K562 (cell line): ENCODE measurements at regions not wholly inside any gene's neighbourhood (a gene's known extent, or its start where the extent isn't known, plus 50 kb on each side); places are given as distances from the start of the nearest gene placed in this dataset.

Source experiments
- ATAC-seq: fragments of 200-7000 bp; cut with Tn5 transposase; 3 replicates; pipeline ENCODE4 v1.9.1; 2020; ENCODE audit warnings: moderate library complexity
- BruUV-seq: library from RNA; stranded (reverse); fragments of 400-500 nt; replicated peaks from 2 replicates; lab custom pipeline; 2021; lab: Mats Ljungman, UMichigan
- CTCF ChIA-PET: fragments of 300-600 bp; formaldehyde crosslinking; extraction: SDS; loops from one replicate; lab custom pipeline; 2021; ENCODE audit warnings: low intra/inter-chr PET ratio; lab: Yijun Ruan, JAX
- POLR2A ChIA-PET: fragments of 300-600, 350-650 bp; sonication (Branson Sonifier 250); formaldehyde crosslinking; extraction: SDS; loops from one replicate; lab custom pipeline; 2021; ENCODE audit warnings: antibody characterized with exemption, inconsistent platforms; lab: Yijun Ruan, JAX
- DNase-seq, 4 experiments: peaks; one replicate each; pipeline versions ENCODE4 v3.0.0 to v3.0.0-alpha.2; 2011 to 2018; ENCODE audit warnings: low spot score in 3 of 4, mixed read lengths in 3 of 4; ENCODE audit errors: extremely low read depth in 1 of 4
- FAIRE-seq: peaks from 2 replicates; lab custom pipeline; 2011; peaks lifted over from hg19 to GRCh38; lab: Jason Lieb, UNC
- H2AFZ ChIP-seq: 2 replicates; pipeline ENCODE4 v1.6.0; 2011; ENCODE audit warnings: low read depth, low read length, control low read depth, inconsistent platforms
- H3K27ac ChIP-seq: fragments of 200-600 bp; 3 replicates; pipeline ENCODE4 v1.8.0; 2011; ENCODE audit warnings: low read depth, mild to moderate bottlenecking, control low read depth, inconsistent platforms, low read length, moderate library complexity, mixed read lengths; ENCODE audit errors: extremely low read depth
- H3K27me3 ChIP-seq, 2 experiments: fragments of 300-600 bp in 1 of 2; 2 replicates in 1 of 2; 3 replicates in 1 of 2; pipeline versions ENCODE4 v1.6.0 to v1.8.0; 2011; ENCODE audit warnings: inconsistent platforms in 2 of 2, low read length in 2 of 2, mild to moderate bottlenecking in 1 of 2, mixed read lengths in 1 of 2, moderate library complexity in 1 of 2; ENCODE audit not compliant: control insufficient read depth in 2 of 2, insufficient read depth in 2 of 2
- H3K36me3 ChIP-seq: fragments of 300-600 bp; 3 replicates; pipeline ENCODE4 v1.8.0; 2011; ENCODE audit warnings: mild to moderate bottlenecking, low read length, inconsistent platforms; ENCODE audit not compliant: control insufficient read depth, insufficient read depth
- H3K4me1 ChIP-seq, 2 experiments: fragments of 200-600 bp in 1 of 2; replicated peaks in 1 of 2; 2 replicates in 1 of 2; 3 replicates in 1 of 2; pipeline versions ENCODE4 v1.5.1 to v1.8.0; 2011; ENCODE audit warnings: inconsistent platforms in 2 of 2, low read length in 2 of 2, mild to moderate bottlenecking in 1 of 2, mixed read lengths in 1 of 2, moderate library complexity in 1 of 2; ENCODE audit not compliant: control insufficient read depth in 2 of 2, insufficient read depth in 2 of 2
- H3K4me2 ChIP-seq: 2 replicates; pipeline ENCODE4 v1.6.1; 2011; ENCODE audit warnings: low read length, control low read depth, inconsistent platforms, mixed read lengths; ENCODE audit not compliant: insufficient read depth
- H3K4me3 ChIP-seq: fragments of 200-600 bp; sonication (generic), shearing (Covaris generic); 2 replicates; pipeline ENCODE4 v1.5.1; 2016; ENCODE audit warnings: control low read depth, inconsistent platforms
- H3K79me2 ChIP-seq: fragments of 200-600 bp; 3 replicates; pipeline ENCODE4 v1.8.0; 2011; ENCODE audit warnings: low read length, inconsistent platforms; ENCODE audit not compliant: control insufficient read depth, insufficient read depth
- H3K9ac ChIP-seq, 2 experiments: 2 replicates each; pipeline versions ENCODE4 v1.6.0 to v1.6.1; 2011; ENCODE audit warnings: low read depth in 2 of 2, low read length in 2 of 2, control low read depth in 1 of 2, inconsistent platforms in 1 of 2, mild to moderate bottlenecking in 1 of 2, mixed read lengths in 1 of 2; ENCODE audit not compliant: insufficient read depth in 1 of 2
- H3K9me1 ChIP-seq: one replicate; pipeline ENCODE4 v1.6.0; 2011; ENCODE audit warnings: inconsistent platforms, mild to moderate bottlenecking, low read length, moderate library complexity; ENCODE audit not compliant: control insufficient read depth, insufficient read depth
- H3K9me3 ChIP-seq: replicated peaks from 2 replicates; pipeline ENCODE4 v1.5.1; 2011; ENCODE audit warnings: low read depth, low read length, inconsistent platforms; ENCODE audit not compliant: control insufficient read depth, insufficient read depth
- H4K20me1 ChIP-seq: replicated peaks from 2 replicates; pipeline ENCODE4 v1.6.1; 2011; ENCODE audit warnings: low read length, inconsistent platforms, mixed read lengths; ENCODE audit not compliant: control insufficient read depth, insufficient read depth
- FOXA3 ChIP-seq, 2 experiments: fragments of 450-650 bp in 1 of 2; sonication (generic) in 1 of 2; formaldehyde crosslinking; IDR thresholded peaks in 1 of 2; conservative IDR thresholded peaks in 1 of 2; 2 replicates each; pipeline versions ENCODE4 v1.4.0 to v1.8.0; 2020 to 2022; ENCODE audit warnings: mild to moderate bottlenecking in 2 of 2, missing genetic modification reagents in 1 of 2
- NCOA2 ChIP-seq, 2 experiments: fragments of 450-650 bp; IDR thresholded peaks; 2 replicates each; pipeline ENCODE4 v1.6.1; 2018; ENCODE audit warnings: mild to moderate bottlenecking in 2 of 2, moderate library complexity in 1 of 2; ENCODE audit not compliant: partially characterized antibody in 2 of 2
- SPI1 ChIP-seq: IDR thresholded peaks from 2 replicates; pipeline ENCODE4 v1.6.1; 2011; ENCODE audit warnings: low read depth, low read length, control low read depth, borderline replicate concordance
- WGBS: fragments of 100-300 bp; shearing (Covaris generic); methylation state at CpG from one replicate; pipeline ENCODE4 v1.1.6; 2016; ENCODE audit warnings: low coverage, mixed read lengths; ENCODE audit not compliant: insufficient coverage; ENCODE audit errors: missing lambda C conversion rate; 5-methylcytosine and 5-hydroxymethylcytosine counted together
- in situ Hi-C: fragments of 300-500 bp; cut with MboI; formaldehyde crosslinking; loops from 4 replicates; pipeline ENCODE4 v1.15.0; 2018; ENCODE audit warnings: inconsistent platforms, mixed read lengths
- intact Hi-C: fragments of 100-400 bp; cut with micrococcal nuclease; formaldehyde crosslinking; loops from 2 replicates; pipeline ENCODE4 v1.14.2; 2022
- TF ChIP-seq, protein P1 (sequence below): sonication (generic); formaldehyde crosslinking; IDR thresholded peaks from 2 replicates; pipeline ENCODE4 v1.5.0; 2020; ENCODE audit warnings: missing genetic modification reagents
- TF ChIP-seq, protein P2 (sequence below): sonication (generic); formaldehyde crosslinking; IDR thresholded peaks from 2 replicates; pipeline ENCODE4 v1.8.1; 2022; ENCODE audit warnings: missing genetic modification reagents
- TF ChIP-seq, protein P3 (sequence below): IDR thresholded peaks from 2 replicates; pipeline ENCODE4 v1.6.1; 2012; ENCODE audit warnings: low read depth, low read length, improper control_type of control experiment, borderline replicate concordance

DNA sequence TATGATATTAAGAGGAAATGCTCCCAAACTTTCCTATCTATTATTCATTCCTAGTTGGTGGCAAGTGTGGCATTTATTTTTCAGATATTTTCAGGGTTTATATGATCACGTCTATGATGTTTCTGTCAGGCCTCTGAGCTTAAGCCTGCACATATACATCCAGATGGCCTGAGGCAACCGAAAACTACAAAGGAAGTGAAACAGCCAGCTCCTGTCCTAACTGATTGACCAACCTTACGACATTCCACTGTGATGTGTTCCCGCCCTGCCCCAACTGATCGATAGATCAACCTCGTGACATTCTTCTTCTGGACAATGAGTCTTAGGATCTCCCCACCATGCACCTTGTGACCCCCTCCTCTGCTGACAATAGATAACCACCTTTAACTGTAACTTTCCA, 67.6 kb upstream of the CTSO start:
- in situ Hi-C loops (no loop called here), intact Hi-C loops (no loop called here)
- Histone ChIP-seq H3K79me2 (no peaks in the 10 kb centered on the region), H3K4me2 (no peak overlapping the region), H3K4me1 (no peaks in the 10 kb centered on the region), H3K4me3 (no peak overlapping the region), H3K9me3 (no peaks in the 10 kb centered on the region), H3K27ac (no peak overlapping the region), H2AFZ (no peak overlapping the region), H3K9me1 (no peaks in the 10 kb centered on the region), H3K36me3 (no peaks in the 10 kb centered on the region), H4K20me1 (no peaks in the 10 kb centered on the region), H3K9ac (no peak overlapping the region), H3K27me3 (no peaks in the 10 kb centered on the region)
- WGBS: 3% methylated on average over 6 of the region's 6 CpGs
- TF ChIP-seq, protein P1, sequence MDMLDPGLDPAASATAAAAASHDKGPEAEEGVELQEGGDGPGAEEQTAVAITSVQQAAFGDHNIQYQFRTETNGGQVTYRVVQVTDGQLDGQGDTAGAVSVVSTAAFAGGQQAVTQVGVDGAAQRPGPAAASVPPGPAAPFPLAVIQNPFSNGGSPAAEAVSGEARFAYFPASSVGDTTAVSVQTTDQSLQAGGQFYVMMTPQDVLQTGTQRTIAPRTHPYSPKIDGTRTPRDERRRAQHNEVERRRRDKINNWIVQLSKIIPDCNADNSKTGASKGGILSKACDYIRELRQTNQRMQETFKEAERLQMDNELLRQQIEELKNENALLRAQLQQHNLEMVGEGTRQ (CRISPR knock-in tag): no peak
- POLR2A ChIA-PET: no interaction called here
- BruUV-seq: no TSS peak
- CTCF ChIA-PET: no interaction called here
- ATAC-seq (no peak), FAIRE-seq (no peak), DNase-seq (no peak)

DNA sequence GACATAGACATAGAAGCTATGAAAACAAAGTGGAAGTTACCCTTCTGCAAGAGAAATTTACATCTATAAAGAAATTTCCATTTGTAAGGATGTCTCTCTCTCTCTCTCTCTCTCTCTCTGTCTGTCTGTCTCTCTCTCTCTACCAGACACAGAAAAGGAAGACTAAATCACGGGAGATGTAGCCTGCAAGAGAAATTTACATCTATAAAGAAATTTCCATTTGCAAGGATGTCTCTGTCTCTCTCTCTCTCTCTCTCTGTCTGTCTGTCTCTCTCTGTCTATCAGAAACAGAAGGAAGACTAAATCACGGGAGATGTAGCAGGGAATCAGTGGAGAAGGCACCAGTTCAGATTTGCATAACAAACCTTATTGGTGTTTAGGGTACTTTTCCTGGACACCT, 65.6 kb upstream of the CTSO start:
- CTCF ChIA-PET: no interaction called here
- POLR2A ChIA-PET: no interaction called here

More for the DNA sequence above, 65.6 kb upstream of the CTSO start:
- Histone ChIP-seq H3K79me2 (no peaks in the 10 kb centered on the region), H2AFZ (no peak overlapping the region), H3K4me2 (no peak overlapping the region), H3K9me3 (no peaks in the 10 kb centered on the region), H3K27ac (no peak overlapping the region), H3K36me3 (no peaks in the 10 kb centered on the region), H3K4me3 (no peak overlapping the region), H3K27me3 (no peaks in the 10 kb centered on the region), H3K9ac (no peak overlapping the region), H3K9me1 (no peaks in the 10 kb centered on the region), H3K4me1 (no peaks in the 10 kb centered on the region), H4K20me1 (no peaks in the 10 kb centered on the region)
- DNase-seq (no peak), FAIRE-seq (no peak), ATAC-seq (no peak)
- in situ Hi-C loops (no loop called here), intact Hi-C loops (no loop called here)
- WGBS: 0% methylated on average over 2 of the region's 2 CpGs
- no TSS peak for BruUV-seq
- TF ChIP-seq NCOA2 (IDR thresholded peaks at IDR 0.05; ENCODE audit: partially characterized antibody in 2 of 2) (no peak), FOXA3 (CRISPR knock-in tag; conservative IDR thresholded peaks at IDR 0.05 in 1 of 2, IDR thresholded peaks at IDR 0.05 in 1 of 2) (no peak), SPI1 (no peak)
- TF ChIP-seq, protein P2, sequence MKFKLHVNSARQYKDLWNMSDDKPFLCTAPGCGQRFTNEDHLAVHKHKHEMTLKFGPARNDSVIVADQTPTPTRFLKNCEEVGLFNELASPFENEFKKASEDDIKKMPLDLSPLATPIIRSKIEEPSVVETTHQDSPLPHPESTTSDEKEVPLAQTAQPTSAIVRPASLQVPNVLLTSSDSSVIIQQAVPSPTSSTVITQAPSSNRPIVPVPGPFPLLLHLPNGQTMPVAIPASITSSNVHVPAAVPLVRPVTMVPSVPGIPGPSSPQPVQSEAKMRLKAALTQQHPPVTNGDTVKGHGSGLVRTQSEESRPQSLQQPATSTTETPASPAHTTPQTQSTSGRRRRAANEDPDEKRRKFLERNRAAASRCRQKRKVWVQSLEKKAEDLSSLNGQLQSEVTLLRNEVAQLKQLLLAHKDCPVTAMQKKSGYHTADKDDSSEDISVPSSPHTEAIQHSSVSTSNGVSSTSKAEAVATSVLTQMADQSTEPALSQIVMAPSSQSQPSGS (CRISPR knock-in tag): no peak
- TF ChIP-seq, protein P3, sequence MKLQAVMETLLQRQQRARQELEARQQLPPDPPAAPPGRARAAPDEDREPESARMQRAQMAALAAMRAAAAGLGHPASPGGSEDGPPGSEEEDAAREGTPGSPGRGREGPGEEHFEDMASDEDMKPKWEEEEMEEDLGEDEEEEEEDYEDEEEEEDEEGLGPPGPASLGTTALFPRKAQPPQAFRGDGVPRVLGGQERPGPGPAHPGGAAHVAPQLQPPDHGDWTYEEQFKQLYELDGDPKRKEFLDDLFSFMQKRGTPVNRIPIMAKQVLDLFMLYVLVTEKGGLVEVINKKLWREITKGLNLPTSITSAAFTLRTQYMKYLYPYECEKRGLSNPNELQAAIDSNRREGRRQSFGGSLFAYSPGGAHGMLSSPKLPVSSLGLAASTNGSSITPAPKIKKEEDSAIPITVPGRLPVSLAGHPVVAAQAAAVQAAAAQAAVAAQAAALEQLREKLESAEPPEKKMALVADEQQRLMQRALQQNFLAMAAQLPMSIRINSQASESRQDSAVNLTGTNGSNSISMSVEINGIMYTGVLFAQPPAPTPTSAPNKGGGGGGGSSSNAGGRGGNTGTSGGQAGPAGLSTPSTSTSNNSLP: no peak
